Activated B cell treated with CpG ODN at 0.5 μM for 24 hours (primary cell): ENCODE measurements at regions not wholly inside any gene's neighbourhood (a gene's known extent, or its start where the extent isn't known, plus 50 kb on each side); places are given as distances from the start of the nearest gene placed in this dataset.

ENCODE experiments used
- ATAC-seq: fragments of 200-7000 bp; cut with Tn5 transposase; one replicate; pipeline ENCODE4 v1.10.0; 2021; ENCODE audit warnings: low read depth, mild to moderate bottlenecking, moderate library complexity
- CTCF ChIA-PET: fragments of 350-600 bp; sonication (Branson Sonifier 250); formaldehyde crosslinking; loops from one replicate; lab custom pipeline; 2021; ENCODE audit warnings: antibody characterized with exemption; lab: Charles Lee
- POLR2A ChIA-PET: fragments of 350-600 bp; sonication (Branson Sonifier 250); formaldehyde crosslinking; loops from one replicate; lab custom pipeline; 2021; ENCODE audit warnings: antibody characterized with exemption; lab: Charles Lee
- DNase-seq: peaks from one replicate; pipeline ENCODE4 v3.0.0; 2022
- H3K27ac Mint-ChIP-seq: one replicate; pipeline ENCODE4 v1.8.0; 2020; ENCODE audit warnings: mixed read lengths
- H3K27me3 Mint-ChIP-seq: one replicate; pipeline ENCODE4 v1.8.0; 2021; ENCODE audit warnings: mixed read lengths
- H3K36me3 Mint-ChIP-seq: one replicate; pipeline ENCODE4 v1.8.0; 2021; ENCODE audit warnings: low read depth, mixed read lengths
- H3K4me1 Mint-ChIP-seq: one replicate; pipeline ENCODE4 v1.8.0; 2021; ENCODE audit warnings: mixed read lengths
- H3K4me3 Mint-ChIP-seq: one replicate; pipeline ENCODE4 v1.8.0; 2020; ENCODE audit warnings: mild to moderate bottlenecking, mixed read lengths
- H3K9me3 Mint-ChIP-seq: one replicate; pipeline ENCODE4 v1.8.0; 2020; ENCODE audit warnings: mixed read lengths
- intact Hi-C: fragments of 100-400 bp; cut with micrococcal nuclease; formaldehyde crosslinking; loops from one replicate; pipeline ENCODE4 v1.15.1; 2024
- TF ChIP-seq, protein P1 (sequence below): fragments of 200-600 bp; IDR thresholded peaks from one replicate; pipeline ENCODE4 v1.8.0; 2022; ENCODE audit warnings: antibody characterized with exemption, mild to moderate bottlenecking

DNA sequence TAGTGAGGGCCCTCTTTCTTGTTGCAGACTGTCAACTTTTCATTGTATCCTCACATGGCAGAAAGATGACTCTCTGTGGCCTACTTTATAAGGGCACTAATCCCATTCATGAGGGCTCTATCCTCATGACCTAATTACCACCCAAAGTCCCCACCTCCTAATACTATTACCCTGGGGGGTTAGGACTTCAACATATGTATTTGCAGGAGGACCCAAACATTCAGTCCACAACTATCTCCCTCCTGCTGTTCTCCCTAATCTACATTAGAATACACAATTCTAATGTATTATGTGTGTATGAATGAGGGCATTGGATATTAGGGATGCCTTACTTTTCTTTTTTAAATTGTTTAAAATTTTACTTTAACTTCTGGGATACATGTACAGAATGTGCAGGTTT is 246.0 kb upstream of the TANK start:
- DNase-seq (no peak), ATAC-seq (no peak)
- H3K27me3 Mint-ChIP-seq: peaks cover 2% of the 10 kb centered on the region
- TF ChIP-seq, protein P1, sequence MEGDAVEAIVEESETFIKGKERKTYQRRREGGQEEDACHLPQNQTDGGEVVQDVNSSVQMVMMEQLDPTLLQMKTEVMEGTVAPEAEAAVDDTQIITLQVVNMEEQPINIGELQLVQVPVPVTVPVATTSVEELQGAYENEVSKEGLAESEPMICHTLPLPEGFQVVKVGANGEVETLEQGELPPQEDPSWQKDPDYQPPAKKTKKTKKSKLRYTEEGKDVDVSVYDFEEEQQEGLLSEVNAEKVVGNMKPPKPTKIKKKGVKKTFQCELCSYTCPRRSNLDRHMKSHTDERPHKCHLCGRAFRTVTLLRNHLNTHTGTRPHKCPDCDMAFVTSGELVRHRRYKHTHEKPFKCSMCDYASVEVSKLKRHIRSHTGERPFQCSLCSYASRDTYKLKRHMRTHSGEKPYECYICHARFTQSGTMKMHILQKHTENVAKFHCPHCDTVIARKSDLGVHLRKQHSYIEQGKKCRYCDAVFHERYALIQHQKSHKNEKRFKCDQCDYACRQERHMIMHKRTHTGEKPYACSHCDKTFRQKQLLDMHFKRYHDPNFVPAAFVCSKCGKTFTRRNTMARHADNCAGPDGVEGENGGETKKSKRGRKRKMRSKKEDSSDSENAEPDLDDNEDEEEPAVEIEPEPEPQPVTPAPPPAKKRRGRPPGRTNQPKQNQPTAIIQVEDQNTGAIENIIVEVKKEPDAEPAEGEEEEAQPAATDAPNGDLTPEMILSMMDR: no peak
- H3K4me1 Mint-ChIP-seq: no peaks in the 10 kb centered on the region
- ChIA-PET CTCF (no interaction called here), POLR2A (no interaction called here)
- no peak overlapping the region for H3K27ac Mint-ChIP-seq
- no peaks in the 10 kb centered on the region for H3K36me3 Mint-ChIP-seq
- intact Hi-C loops: no loop called here
- H3K9me3 Mint-ChIP-seq: no peaks in the 10 kb centered on the region
- H3K4me3 Mint-ChIP-seq: no peak overlapping the region

DNA sequence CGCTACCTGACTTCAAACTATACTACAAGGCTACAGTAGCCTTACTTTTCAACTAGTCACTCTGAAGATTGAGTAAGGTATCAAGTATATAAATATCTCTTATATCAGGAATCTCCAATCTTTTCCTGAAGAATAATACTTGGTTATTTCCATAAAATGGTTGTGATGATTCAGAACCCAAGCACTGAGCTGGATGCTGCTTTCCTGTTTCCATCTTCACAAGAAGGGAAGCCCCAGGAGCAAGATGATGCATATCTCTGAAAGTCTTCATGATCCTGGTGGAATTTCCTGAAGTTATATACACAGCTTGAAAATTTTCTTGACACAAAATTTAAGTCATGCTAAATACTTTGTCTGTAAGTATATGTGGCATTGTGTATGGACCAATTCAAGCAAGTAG is 243.9 kb upstream of the TANK start:
- Mint-ChIP-seq H3K9me3 (no peaks in the 10 kb centered on the region), H3K4me1 (no peaks in the 10 kb centered on the region), H3K27ac (no peak overlapping the region), H3K4me3 (no peak overlapping the region), H3K27me3 (peaks cover 2% of the 10 kb centered on the region), H3K36me3 (no peaks in the 10 kb centered on the region)
- intact Hi-C loops: no loop called here
- ChIA-PET CTCF (interaction anchor here (1.5 kb wide), 1 partner anchor 592 kb away, joined by 4 read pairs; no protein-coding TSS in a partner anchor), POLR2A (no interaction called here)
- DNase-seq (no peak), ATAC-seq (no peak)
- TF ChIP-seq, protein P1: no peak

DNA sequence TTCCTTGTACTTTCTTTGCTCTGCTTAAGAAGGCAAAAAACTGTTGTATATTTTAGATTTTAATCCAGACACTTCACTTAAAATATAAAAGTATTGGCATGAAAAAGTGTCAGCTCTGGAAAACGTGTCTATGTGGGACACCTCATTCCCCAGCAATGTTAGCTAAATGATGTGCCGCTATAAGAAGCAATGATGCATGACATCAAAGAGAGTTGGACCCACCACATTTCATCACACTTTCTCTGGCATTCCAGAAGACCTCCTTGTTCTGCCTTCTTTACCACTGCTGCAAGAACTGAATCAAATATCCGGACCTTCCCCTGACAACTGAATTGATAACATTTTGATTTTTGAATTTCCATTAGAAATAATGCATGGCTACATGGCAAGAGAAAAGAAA is 242.4 kb upstream of the TANK start:
- CTCF ChIA-PET: interaction anchor here (1.5 to 2.0 kb wide), 2 partner anchors 565 to 594 kb away, joined by 3 to 14 read pairs; no protein-coding TSS in a partner anchor
- POLR2A ChIA-PET: no interaction called here
- no peak for DNase-seq
- intact Hi-C loops: no loop called here
- Mint-ChIP-seq H3K36me3 (no peaks in the 10 kb centered on the region), H3K27me3 (peaks cover 6% of the 10 kb centered on the region), H3K9me3 (no peaks in the 10 kb centered on the region), H3K4me1 (no peaks in the 10 kb centered on the region), H3K4me3 (no peak overlapping the region), H3K27ac (no peak overlapping the region)
- no peak for ATAC-seq
- TF ChIP-seq, protein P1: no peak

DNA sequence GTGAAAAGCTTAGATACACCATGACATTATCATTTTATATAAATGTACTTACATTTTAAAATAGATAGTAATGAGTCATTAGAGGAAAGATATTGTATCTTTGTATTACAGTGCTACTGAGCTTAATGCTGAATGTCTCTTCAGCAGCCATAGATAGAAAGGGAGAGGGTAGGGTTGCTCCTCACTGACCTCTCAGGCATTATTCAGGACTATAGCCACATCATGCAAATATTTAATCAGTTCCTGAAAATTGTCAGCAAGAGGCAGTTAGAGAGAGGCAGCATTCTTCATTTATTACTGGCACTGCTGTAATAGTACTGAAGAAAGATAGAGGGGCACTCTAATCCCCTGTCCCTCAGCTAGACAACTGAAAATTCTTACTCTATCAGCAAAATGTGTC is 242.0 kb upstream of the TANK start:
- H3K27ac Mint-ChIP-seq: no peak overlapping the region
- peaks cover 6% of the 10 kb centered on the region for H3K27me3 Mint-ChIP-seq
- no peaks in the 10 kb centered on the region for H3K9me3 Mint-ChIP-seq
- TF ChIP-seq, protein P1: no peak
- H3K4me3 Mint-ChIP-seq: no peak overlapping the region
- no peak for ATAC-seq
- ChIA-PET CTCF (interaction anchor here (1.4 to 2.0 kb wide), 3 partner anchors 10 to 594 kb away, joined by 3 to 14 read pairs (median 5); no protein-coding TSS in a partner anchor), POLR2A (no interaction called here)
- no peak for DNase-seq
- H3K4me1 Mint-ChIP-seq: no peaks in the 10 kb centered on the region
- intact Hi-C loops: no loop called here
- H3K36me3 Mint-ChIP-seq: no peaks in the 10 kb centered on the region

DNA sequence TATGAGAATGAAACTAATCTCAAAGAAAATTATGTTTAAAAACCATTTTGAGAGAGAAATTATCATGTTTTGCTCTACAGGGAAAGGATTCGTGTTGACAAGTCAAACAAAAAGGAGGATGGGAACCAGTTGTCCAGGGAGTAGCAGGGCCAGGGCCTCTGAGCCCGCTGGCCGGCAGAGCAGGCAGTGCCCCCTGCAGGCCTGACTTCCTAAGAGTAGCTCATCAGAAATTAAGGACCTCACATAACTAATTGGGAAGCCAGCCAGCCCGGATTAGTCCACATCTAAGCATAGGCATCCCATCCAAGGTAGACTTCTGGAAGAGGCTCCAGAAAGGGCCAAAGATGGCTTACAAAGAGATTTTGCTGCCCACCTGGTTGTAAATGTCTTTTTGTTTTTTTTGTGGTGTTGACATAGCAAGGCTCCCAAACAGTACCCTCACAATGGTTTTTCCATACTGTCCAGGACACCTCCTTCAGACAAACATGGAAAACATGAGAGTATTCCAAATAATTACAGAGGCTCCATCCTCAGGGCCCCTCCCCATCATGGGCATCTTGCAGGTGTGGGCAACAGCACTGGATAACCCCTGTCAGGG is 241.2 kb upstream of the TANK start:
- POLR2A ChIA-PET: no interaction called here
- intact Hi-C loops: loop anchor here (1.0 kb wide), 2 partner anchors 566 to 595 kb away; no protein-coding TSS in a partner anchor
- DNase-seq: no peak

More for the DNA sequence above, 241.2 kb upstream of the TANK start:
- Mint-ChIP-seq H3K4me1 (no peaks in the 10 kb centered on the region), H3K36me3 (no peaks in the 10 kb centered on the region), H3K4me3 (no peak overlapping the region), H3K27ac (no peak overlapping the region), H3K27me3 (peaks cover 8% of the 10 kb centered on the region), H3K9me3 (no peaks in the 10 kb centered on the region)
- CTCF ChIA-PET: interaction anchor here (1.4 to 2.0 kb wide), 3 partner anchors 9 to 595 kb away, joined by 3 to 14 read pairs (median 5); no protein-coding TSS in a partner anchor
- TF ChIP-seq, protein P1: no peak
- no peak for ATAC-seq
